ENCODE measurements at regions not wholly inside any gene's neighbourhood (a gene's known extent, or its start where the extent isn't known, plus 50 kb on each side); places are given as distances from the start of the nearest gene placed in this dataset.
"Not testable (repeated sequence)": the region's sequence is repeated elsewhere in the genome, so short reads cannot be mapped to it uniquely, and the experiment has no call there.

DNA sequence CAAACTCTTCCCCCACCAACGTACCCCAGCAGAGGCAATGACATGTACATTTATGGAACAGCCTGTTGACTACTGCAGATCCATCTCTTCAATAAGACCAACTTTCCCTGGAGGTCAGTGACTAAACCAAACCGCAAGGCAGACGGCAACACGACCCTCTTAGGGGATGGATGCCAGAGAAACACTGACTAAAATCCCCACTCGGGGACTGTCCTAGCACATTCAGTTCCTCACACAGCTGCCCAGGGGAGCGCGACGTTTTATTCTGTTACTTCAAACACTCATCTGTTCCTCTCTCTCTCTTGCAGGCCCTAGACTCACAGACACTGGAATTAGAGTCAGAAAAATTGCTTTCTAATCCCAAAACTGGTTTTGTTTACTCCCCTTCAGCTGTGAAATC is 146.5 kb upstream of the PRSS1 start:
- no peak for FAIRE-seq

DNA sequence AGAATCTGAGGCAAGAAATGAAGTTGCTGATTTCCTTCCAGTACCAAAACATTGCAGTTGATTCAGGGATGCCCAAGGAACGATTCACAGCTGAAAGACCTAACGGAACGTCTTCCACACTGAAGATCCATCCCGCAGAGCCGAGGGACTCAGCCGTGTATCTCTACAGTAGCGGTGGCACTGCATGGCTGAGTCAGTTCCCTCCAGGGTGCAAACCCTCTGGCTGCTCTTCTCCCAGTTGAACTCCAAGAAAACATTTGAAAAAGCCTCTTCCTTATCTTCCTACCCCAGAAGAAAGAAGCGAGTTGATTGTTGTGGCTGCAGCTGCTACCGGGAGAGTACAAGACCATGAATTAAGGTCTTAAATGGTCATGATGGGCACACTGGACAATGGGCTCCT is 147.1 kb upstream of the PRSS1 start:
- no peak for FAIRE-seq

DNA sequence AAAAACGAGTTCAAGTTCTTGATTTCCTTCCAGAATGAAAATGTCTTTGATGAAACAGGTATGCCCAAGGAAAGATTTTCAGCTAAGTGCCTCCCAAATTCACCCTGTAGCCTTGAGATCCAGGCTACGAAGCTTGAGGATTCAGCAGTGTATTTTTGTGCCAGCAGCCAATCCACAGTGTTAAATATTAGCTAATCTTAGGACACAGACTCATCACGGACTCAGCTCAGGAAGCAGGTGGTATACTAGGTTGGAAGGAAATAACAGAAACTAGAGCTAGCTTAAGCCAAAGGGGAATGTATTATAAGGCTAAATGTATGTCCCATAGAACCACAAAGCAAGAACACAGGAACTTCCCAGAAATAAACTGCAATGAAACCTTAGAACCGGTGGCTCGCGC is 151.0 kb upstream of the PRSS1 start:
- no peak for FAIRE-seq

DNA sequence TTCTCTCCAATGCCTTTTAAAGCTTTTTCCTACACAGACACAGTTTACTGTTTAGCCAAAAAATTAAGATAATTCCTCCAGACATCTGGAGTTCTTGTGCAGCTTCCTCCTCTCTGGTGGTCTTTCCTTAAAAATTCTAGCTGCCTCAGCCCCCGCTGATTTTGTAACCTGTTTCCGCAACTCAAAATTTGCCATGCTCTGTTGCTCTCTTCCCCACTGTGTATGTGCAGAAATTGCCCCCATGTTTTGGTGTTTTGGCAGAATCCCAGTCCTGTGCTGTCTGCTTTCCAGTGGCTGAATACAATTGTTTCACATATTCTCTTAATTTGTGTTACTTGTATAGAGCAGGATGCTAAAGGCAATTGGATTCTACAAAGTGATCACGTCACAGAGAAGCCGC is 151.7 kb upstream of the PRSS1 start:
- FAIRE-seq: no peak

DNA sequence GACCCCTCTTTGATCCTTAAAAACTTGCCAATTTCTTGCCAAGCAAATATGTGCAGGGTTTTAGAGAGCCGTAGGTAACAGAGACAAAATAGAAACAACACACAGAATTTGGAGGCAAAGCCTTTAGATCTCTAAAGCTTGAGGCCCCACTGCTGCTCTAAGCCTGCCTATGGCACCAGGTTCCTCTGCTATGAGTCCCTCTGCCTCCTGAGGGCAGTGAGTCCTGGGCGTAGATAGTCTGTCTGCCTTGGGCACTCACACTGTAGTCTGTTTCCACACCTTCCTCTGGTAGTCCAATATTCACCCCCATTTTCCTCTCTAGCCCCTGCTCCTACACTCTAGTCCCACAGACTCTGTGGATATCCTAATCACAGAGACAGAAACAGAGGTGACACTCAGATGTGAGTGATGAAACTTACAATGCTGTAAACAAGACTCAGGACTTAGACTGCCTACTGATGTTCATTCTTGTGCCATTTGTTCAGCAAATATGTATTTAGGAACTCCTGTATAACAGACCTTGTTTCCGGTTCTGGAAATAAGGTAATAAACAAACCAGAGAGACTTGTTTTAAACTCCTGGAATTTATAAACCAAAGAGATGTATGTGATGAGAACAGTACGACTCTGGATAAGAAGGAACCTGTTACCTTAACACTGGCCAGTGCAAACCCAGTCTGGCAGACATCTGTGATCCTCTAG is 153.3 kb upstream of the PRSS1 start:
- FAIRE-seq: no peak

DNA sequence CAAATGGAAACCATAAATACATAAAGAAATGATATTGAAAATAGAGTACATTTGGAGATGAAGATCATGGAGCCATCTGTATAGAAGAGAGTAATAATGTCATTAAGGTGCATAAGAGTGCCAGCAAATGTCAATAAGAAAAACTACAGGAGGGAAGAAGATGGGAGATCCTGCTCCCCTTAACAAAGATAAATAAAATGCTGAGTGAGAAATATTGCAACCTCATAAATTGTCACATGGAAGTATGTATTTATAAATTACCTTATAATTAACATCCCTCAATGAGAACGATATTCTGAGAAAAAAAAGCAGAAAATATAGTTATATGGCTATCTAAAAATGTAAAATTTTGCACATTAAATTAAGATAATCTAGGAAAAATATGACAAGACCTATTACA is 155.2 kb upstream of the PRSS1 start:
- FAIRE-seq: no peak

DNA sequence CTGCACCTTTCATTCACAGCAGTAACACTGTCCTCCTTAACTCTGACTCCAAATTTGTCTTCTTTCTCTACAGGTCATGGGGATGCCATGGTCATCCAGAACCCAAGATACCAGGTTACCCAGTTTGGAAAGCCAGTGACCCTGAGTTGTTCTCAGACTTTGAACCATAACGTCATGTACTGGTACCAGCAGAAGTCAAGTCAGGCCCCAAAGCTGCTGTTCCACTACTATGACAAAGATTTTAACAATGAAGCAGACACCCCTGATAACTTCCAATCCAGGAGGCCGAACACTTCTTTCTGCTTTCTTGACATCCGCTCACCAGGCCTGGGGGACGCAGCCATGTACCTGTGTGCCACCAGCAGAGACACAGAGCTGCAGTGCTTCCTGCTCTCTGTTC is 156.2 kb upstream of the PRSS1 start:
- no peak for FAIRE-seq

DNA sequence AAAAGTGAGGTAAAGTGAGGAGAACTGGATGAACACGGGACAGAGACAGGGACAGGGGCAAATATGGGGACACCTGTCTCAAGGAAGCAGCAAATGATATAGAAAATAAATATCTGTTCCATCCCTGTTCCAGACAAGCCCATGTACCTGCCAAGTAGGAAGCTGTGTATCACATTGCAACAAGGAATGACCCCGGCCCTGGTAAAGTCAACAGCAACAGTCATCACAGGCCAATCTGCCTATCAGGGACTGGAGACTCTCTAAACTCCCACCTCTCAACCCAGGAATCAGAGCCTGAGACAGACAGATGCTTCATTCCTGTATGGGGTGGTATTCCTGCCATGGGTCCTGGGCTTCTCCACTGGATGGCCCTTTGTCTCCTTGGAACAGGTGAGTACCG is 156.6 kb upstream of the PRSS1 start:
- FAIRE-seq: no peak

DNA sequence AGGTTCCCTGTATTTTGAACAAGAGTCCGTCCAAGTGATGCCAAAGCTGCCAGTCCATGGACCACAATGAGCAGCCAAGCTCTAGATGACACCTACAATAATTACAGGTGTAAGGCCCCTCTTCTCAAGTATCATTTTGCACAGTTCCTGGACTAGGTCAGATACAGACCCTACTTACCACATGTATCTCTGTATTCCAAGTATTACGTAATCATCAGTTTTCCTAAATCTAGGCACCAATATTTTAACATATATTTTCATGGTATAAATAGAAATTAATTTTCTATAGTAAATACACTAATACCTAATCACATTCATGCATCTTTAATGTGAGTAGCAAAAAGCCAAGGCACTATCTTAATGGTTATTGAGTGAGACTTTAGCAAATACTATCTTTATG is 157.0 kb upstream of the PRSS1 start:
- FAIRE-seq: no peak

DNA sequence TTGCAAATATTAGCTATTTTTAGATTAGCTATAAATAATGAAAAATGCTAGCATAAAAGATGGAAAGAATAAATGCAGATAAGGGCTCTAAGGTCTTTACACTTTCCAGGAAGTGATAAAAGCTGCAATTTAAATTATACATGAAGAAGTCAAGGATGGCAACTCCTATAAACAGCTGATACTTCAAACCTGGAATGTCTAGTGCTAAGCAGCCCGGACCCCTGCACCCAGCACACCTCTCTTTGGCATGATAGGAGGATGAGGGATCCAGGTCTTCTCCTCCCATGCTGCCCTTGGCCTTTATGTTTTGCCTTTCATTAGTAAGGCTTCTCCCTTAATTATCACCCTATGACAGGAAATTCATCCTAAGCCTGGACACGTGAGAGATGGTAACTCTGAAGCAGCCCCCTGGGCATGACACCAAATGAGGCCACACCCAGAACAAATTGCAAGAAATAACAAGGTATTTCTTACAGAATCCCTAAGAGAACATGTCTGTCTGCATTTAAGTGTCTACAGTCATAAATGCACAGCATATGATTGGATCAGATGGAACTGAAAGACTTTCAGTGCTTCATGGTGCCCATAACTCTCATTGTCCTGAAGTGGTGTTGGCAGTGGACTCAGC is 158.3 kb upstream of the PRSS1 start:
- FAIRE-seq: no peak

DNA sequence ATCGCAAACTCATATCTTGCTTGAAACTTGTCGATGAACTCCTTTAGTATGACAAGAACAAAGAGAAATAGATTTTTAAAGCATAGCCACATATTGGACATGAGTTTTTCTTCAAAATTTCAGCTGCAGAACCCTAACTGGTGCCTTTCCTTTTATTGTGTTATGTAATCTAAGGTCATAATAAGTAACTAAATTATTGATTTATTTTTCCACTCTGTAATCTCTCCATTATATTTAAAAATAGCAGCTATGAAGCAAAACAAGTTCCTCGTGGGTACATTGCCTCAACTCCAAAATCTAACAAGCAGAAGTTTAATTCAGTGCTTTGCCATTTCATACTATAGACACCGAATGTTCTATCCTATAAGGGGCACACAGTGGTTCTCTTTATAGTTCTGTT is 159.2 kb upstream of the PRSS1 start:
- FAIRE-seq: no peak

DNA sequence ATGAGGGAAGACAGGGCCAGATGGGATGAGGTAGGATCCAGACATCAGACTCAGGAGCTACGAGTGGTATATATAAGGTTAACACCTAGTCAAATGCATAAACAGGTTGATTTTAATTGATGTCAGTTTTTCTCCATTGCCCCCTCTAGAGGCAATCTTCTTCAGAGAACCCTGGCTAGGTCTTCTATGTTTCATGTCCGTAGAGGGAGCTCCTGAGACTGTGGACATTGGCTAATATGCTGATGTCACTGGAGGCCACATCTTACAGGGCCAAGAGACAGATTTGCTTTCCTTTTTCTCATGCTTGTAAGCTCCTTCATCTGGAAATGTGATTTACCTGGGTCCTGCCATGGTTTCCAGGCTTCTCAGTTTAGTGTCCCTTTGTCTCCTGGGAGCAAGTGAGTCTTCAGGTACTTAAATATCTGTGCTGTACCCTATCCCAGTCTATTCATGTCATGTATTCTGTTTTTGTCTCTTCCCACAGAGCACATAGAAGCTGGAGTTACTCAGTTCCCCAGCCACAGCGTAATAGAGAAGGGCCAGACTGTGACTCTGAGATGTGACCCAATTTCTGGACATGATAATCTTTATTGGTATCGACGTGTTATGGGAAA is 161.6 kb upstream of the PRSS1 start:
- FAIRE-seq: no peak

DNA sequence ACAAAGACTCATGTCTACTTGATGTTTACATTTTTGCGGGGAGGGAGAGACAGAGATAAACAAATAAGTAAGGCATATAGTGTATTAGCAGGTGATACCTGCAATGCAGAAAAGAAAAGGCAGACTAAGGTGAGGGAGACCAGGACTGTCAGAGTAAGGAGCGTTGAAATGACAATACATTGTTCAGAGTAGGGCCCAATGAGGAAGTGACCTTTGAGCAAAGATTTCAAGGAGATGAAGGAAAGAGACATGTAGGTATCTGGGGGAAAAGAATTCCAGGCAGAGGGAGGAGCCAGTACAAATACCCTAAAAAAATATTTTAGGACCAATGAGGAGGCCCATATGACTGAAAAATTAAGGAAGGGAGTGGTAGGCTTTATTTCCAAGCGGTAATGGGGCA is 162.7 kb upstream of the PRSS1 start:
- no peak for FAIRE-seq

DNA sequence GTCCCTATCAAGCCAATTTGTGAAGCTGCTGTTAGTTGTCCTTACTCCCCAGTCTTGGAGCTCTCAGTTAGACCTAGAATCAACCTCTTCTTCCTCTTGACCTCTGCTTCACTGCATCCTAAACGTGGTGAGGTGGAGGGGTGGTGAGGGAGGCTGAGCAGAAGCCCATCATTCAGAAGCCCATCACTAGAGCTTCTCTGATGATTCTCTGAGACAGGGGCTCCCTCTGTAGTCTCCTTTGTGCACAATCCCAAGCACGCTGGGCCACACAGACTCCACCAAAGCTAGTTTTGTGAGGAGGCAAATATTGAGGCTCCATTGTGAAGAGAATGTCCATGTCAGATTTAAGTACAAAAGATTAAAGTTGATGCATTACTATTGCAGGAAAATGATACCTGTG is 163.8 kb upstream of the PRSS1 start:
- FAIRE-seq: no peak

DNA sequence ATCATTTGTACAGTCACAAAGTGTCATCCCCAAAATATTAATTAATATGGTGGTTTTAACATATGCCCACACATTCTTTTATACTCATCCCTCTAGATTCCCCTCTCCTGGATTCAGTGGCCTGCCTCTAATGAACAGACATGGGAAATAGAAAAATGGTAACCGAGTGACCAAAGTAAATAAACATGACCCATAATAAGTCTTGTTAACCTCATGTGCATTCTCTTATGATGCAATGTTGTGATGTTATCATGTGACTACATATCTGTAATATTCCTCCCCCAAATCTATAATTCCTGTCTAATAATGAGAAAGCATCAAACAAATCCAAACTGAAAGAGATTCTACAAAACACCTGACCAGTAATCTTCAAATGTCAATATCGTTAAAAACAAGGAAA is 164.5 kb upstream of the PRSS1 start:
- no peak for FAIRE-seq

DNA sequence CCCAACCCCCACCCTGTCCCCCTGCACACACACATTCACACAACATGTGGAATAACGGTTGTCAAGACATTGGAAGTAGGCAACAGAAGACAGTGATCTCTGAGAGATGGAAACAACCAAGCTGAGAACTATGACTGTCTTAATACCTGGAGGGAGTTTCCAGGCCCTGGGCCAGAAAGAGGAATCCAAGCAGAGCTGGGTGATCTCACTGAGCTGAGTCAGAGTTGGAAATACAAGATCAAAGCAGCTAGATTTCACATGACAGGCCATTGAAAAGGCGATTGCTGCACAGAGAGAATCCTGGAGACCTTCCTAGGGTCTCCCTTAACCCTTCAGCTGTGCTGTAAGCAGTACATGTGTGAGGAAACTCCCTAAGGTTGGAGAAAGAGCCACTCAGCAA is 165.8 kb upstream of the PRSS1 start:
- FAIRE-seq: no peak

DNA sequence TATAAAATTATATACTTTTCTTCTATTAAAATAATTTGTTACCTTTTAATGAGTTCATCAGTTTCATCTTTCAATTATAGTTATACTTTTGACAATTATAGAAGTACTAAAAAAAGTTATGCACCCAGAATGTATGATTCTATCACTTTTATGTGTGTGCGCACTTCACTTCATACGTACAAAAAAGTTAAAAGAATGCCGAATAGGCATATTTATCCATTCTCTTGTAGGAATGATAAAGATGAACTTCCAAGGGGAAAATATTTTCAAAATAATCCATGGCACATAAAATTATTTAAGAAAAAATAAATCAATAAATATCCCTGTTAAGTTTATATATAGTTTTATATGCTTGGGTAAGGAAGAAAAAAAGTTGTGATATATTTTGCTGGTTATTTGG is 166.9 kb upstream of the PRSS1 start:
- FAIRE-seq: no peak

DNA sequence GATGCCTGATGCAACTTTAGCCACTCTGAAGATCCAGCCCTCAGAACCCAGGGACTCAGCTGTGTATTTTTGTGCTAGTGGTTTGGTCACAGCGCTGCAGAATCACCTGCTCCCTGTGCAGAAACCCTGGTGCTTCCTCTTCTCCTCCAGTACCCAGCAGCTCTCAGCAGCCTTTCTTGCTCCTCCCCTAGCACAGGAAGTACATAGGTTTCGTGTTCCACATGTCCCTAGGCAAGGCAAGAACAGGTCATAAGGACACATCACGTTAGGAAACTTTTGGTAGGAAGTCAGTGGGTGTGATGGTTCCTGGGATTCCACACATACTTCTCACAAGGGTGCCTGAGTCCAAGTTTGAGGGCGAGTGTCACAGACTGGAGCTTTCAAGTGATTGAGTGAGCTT is 167.9 kb upstream of the PRSS1 start:
- no peak for FAIRE-seq

DNA sequence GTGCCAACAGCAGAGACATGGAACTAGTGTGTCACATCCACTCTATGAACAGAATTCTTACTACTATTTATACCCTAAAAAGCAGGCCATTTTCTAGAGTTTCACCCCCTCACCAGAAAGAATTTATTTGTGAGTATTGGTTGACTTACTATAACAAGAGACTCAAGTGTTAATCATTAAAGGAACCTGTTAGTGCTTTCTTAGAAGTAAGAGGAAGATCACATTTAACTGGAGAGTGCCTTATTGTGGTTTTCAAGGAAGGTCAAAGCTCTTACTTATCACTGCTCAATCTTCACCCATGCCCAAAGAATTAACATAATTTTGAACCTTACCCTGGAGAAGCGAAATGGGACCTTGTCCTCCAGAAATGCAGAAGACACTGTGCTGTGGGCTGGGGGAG is 169.3 kb upstream of the PRSS1 start:
- no peak for FAIRE-seq

DNA sequence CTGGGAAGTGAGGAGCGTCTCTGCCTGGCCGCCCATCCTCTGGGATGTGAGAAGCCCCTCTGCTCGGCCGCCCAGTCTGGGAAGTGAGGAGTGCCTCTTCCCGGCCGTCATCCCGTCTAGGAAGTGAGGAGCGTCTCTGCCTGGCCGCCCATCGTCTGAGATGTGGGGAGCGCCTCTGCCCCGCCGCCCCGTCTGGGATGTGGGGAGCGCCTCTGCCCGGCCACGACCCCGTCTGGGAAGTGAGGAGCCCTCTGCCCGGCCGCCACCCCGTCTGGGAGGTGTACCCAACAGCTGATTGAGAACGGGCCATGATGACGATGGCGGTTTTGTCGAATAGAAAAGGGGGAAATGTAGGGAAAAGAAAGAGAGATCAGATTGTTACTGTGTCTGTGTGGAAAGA is 173.9 kb upstream of the PRSS1 start:
- FAIRE-seq: not testable (repeated sequence)

DNA sequence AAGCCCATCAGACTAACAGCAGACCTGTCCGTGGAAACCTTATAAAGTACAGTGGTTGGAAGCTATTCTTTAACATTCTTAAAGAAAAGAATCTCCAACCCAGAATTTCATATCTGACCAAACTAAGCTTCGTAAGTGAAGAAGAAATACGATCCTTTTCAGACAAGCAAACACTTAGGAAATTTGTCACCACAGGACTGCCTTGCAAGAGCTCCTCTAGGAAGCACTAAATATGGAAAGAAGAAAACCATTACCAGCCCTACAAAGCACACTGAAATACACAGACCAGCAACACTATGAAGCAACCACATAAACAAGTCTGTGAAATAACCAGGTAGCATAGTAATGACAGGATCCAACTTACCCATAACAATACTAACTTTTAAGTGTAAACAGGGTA is 177.7 kb upstream of the PRSS1 start:
- no peak for FAIRE-seq

DNA sequence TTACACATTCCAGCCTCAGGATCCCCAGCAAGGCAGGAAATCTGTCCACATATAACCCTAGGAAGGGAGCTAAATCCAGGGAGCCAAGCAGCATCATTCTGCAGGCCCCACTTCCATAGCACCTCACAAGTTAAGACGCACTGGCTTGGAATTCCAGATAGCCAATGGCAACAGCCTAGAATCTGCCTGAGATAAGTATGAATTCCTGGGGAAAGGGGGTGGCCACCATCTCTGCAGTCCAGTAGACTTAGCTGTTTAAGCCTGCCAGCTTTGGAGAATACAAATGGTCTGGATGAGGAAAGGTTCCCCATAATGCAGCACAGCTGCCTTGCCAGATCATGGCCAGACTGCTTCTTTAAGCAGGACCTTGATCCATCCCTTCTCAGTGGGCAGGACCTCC is 179.4 kb upstream of the PRSS1 start:
- no peak for FAIRE-seq

DNA sequence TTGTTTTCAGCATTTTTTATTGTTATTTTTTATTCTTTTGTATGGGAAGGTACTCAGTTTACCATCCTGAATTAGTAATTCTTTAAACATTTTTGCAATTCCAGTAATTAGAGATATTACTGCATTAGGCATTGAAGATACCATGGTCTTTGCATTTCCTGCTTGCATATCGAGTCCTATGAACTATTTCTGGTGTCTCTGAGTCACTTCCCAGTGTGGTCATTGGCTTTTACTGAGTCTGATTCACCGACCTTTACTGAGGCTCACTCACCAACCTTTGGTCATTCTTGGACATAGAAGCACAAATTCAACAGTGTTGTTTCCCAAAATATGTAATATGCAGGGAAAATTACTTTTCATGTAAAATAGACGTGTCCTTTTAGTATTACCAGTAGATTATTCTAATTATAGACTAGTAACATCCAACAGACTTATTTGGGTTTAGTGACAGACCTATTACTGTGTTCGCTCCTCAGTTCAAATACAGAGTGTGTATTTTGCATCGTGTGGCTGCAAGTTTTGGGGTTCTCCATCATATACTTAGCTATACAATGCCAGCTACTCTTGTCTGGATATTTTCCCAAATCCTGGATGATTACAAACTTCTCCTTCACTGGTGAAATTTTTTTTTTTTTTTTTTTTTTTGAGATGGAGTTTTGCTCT is 180.7 kb upstream of the PRSS1 start:
- FAIRE-seq: no peak

Measured in G401.6 (cell line).